COR-L47 (cell line): ENCODE measurements at regions not wholly inside any gene's neighbourhood (a gene's known extent, or its start where the extent isn't known, plus 50 kb on each side); places are given as distances from the start of the nearest gene placed in this dataset.

Source experiments
- DNase-seq: peaks from one replicate; lab custom pipeline; 2025; lab: John Stamatoyannopoulos, UW

DNA sequence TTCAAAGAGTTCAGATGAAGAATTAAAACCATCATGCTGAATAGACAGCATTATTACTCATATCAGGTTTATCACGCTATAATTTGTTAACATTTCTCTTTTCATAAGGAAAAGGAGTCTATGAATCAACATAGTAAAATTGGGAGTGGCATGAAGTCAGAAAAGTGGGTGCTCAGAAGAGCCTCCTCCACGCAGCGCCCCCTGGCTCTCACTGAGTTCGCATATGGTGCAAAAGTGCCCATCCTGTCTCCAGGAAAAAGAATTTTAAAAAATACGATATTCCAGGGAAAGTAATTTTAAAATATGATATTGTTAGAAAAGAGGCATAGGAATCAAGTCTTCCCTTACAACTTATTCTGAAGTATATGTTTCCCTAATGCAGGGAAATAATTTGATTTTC, 176.3 kb upstream of the TCERG1L start:
- no peak for DNase-seq

DNA sequence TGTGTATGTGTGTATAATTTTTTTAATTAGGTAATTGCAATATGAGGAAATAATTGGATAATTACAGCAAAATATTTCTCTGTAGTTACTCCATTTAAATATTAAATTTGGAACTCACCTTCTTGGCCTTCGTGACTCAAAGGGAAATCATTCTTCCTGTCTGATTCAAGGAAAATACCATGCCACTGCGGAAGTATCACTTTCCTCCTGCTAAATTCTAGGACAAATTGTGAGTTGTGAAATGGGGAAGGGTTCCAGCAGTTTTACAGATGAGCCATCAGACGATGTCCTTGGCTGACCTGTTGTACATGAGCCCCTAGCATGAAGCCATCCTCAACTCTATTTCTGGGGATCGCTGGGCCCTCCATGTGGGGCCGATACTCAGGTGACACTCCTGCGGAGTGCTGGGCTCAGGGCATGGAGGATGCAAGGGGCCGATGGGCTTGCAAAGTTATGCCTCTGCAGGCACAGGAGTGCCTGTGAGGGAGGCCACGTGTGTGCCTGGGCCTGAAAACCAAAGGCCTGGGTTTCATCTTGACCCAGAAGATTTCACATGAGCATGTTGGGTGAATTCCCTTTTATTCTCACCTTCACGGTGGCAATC, 179.6 kb upstream of the TCERG1L start:
- no peak for DNase-seq

DNA sequence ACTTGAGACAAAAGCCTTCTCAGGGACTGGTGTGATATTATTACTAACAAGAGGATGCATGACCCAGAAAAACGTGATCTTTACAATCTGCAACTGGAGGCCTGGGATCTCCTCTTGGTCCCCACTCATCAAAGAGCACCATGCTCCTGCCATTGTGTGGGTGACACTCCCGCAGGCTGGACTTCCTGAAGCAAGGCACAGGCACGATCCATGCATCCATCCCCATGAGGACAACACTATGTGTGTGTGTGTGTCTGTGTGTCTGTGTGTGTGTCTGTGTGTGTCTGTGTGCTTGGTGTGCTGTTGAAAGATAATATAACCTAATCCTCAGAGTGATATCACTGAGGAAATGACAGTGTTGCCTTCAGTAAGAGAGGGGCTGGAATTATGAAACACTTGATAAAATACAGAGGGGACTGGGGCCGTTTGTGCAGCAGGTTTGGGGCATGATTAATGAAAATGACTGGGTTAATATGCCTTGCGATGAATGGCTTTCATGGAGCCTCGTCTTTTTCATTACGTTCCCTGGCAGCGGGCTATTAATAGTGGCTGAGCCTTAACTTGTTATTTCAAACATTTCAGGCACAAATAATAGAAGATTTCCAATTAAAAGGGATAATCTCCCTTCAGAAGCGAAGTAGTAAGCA, 180.8 kb upstream of the TCERG1L start:
- no peak for DNase-seq

DNA sequence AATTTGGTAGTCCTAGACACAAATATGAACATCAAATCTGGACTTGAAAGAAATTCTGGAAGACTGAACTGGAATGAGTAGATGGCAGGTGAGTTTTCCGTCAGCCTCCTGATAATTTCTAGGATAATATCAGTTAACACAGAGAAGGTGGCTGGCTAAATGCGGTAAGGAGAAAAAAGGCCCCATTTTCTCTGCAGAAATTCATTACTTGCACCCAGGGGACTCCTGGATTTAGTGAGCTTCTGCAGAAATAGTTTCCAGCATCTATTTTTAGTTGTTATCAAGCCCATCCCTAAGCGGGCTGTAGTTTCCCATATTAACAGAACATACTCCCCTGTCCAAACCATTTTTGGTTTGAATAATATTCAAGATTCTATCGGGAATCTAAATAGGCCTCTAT, 181.9 kb upstream of the TCERG1L start:
- DNase-seq, result no peak

DNA sequence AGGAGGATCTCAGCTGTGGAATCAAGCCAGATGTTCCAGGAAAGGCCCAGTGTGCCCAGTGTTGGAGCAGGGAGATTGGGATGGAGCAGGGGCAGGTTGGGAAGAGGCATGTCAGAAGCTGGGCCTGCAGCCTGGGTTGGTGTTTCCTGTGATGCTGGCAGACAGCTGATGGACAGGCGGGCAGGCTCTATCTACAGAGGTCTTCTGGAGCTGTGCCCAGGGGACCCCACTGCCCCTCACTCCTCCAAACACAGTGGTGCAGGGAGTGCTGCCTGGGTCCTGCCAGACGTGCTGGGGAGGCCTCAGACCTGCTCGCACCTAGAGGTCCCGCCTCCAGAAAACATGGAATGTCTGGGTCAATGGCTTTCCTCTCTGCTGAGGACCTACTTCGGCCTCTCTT, 182.9 kb upstream of the TCERG1L start:
- DNase-seq, result no peak

DNA sequence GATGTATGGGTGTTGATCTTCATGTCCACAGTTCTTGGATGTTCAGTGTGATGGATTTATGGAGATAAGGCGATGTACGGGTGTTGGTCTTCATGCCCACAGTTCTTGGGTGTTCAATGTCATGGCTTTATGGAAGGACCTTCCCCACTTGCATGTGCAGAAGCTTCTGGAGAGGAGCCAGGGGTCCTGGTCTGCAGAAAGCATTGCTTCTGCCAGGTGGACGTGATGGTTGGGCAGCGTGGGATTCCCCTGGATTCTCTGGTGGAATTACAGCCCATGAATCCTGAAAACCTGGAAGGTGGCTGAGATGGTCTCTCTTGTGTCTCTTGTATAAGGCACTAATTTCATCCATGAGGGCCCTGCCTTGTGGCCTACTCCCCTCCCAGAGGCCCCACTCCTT, 183.7 kb upstream of the TCERG1L start:
- no peak for DNase-seq

DNA sequence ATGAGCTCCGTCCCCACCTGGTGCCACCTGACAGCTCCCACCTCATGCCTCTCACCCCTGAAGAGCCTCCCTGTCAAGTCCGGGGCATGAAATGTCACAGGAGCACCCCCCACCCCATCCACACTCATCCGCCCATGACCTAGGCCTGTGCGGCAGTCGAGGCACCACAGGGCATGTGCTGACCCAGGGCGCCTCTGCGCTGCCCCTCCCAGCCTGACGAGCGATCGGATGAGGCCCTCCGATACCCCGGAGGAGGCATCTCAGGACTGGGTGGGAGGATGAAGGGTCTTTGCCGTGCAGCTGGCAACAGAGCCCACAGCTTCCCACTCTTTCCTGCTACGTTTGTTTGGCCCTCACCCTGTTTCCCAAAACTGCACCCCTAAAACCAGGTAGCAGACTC, 184.4 kb upstream of the TCERG1L start:
- DNase-seq, result no peak

DNA sequence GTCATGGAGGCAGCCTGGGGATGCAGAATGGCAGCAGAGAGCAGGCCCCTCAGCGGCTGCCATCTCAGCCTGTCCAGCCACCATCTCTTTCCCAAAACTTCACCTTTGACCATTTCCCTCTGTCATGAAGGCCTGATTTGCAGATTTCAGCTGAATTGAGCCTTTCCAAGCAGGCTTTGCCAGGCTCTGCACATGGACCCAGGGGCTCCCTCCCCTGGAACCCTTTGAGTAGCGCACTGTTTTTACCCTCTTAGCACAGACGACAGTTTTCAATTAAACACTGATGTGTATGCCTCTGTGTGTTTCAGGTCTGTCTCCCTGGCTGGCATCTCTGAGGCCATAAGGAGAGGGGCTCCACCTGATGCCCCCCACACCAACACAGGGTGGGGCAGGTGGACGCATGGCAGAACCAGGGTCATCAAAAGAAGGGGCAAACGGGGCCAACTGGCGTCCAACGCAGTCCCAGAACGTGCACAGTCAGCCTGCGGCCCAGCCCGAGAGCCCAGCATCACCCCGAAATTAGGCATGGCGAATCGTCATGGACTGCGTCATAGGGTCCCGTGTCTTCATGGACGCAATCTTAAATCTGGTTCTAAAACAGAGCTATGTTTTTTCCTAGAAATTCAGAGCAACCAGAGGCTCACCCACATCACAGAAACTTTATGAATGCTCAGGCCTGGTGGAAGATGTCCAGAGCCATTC, 185.0 kb upstream of the TCERG1L start:
- no peak for DNase-seq

DNA sequence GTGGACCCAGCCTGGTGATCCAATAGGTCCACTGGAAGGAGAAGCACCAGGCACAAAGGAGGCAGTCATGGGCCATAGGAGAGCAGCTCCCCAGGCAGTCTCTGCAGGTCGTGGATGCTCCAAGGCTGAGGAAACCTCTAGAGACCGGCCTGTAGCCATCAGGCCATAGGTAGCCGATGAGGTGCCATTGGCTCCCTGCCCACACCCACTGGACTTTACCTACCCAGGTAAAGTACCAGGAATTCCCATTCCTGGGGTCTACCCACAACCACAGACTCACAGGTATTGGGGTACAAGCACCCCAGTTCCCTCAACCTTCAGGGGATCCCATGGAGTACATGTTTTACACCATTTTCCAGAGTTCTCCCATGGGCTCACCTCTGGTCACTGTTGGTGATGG, 188.0 kb upstream of the TCERG1L start:
- DNase-seq, result no peak

DNA sequence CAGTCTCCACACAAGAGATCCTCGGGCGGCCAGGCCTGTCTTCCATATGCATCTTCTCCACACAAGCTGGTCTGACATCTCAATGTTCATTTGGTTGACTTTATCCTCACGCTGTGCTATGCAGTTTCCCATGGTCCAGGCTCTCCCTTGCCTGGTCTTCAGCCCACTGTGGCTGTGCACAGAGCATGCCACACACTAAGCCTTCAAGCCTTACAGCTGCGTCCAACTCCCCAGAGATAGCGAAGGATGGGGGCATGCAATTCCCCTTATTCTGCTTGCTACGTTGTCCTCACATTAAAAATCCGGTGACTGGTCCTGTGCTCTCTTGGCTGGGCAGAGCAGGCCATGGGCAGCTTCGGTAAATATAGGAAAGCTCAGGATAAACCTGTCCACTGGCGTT, 188.7 kb upstream of the TCERG1L start:
- DNase-seq, result no peak

DNA sequence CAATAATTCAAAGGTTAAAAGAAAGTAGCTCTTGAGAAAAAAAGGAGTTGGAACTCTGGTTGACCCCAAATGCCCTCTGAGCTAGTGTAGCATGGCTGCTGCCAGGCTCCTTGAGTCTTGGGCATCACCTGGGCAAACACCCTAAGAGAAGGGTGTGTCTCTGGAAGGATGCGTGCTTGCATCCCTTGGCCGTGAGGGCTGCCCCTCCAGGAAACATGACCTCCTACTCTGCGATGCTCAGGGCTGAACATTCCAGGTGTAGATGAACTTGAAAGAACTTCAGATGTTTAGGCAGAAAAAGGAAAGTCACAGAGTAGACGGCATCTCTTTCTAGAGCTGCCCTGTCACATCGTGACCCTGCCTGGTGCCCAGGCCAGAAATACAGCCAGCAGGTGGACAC, 189.4 kb upstream of the TCERG1L start:
- DNase-seq, result no peak

DNA sequence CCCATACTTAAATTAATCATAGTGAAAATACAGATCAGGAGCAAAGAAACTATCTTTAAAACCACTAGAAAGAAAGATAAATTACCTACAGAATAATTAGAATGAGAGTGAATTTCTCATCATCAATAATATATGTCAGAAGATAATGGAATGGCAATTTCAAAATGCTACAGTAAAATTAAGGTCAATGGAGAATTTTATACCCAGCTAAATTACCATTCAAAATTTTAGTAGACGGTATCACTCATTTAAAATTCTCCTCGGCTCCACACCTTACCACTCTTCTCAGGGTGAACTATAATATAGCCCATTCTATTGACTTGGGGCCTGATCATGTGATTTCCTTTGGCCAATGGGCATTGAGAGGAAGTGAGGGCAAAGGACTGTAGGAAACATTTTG, 192.5 kb upstream of the TCERG1L start:
- DNase-seq, result no peak

DNA sequence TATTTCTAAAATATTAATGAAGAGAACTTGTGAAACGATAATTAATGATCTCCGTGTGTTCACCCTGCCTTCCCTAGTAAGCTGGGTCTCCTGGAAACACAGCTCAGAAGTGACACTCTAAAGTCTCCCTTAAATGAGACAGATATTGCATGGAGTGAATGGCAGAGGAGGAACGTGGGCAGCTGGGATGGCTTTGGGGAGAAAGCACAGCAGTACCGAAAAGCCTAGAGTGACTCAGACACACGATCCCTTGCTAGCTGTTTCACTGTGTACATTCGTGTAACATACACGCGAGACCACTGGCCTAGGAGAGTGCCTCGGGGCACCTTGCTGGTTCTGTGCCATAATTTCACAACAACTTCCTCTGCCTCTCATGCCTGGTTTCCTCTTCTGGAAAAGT, 199.9 kb upstream of the TCERG1L start:
- DNase-seq, result no peak

DNA sequence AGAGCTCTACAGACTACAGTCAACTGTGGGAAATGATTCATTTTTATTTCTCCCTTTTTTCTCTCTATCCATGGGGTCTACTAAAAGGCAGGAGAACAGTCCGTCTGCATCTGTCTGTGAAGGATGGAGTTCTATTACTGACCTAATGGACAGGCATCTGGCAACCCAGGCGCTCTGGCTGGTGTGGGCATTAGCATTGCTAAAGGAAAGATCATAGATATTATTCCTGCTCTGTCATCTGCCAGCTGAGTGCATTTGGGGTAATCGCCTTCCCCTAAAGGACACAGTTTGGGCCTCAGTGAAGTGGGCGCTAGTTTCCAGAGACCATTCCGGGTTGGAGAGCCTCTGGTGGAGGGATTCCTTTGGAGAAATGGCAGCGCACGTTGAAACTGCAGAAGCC, 201.3 kb upstream of the TCERG1L start:
- DNase-seq, result no peak

DNA sequence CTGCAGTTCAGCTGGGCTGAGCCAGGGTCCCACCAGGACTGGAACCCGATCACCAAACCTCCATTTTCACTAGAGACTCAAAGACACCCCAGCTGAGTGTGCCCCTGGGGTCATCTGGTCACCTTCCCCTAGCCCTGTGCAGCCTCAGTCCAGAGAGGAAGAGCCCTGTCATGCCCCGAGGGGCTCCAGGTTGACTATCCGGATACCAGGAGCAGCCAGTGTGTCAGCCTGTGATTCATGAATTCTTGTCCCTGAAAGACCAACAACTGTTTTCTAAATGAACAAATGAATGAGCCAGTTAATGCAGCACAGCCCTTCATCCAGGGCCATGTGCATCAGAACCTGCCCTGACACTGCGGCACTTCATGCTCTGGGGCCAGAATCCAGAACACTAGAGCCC, 201.9 kb upstream of the TCERG1L start:
- no peak for DNase-seq

DNA sequence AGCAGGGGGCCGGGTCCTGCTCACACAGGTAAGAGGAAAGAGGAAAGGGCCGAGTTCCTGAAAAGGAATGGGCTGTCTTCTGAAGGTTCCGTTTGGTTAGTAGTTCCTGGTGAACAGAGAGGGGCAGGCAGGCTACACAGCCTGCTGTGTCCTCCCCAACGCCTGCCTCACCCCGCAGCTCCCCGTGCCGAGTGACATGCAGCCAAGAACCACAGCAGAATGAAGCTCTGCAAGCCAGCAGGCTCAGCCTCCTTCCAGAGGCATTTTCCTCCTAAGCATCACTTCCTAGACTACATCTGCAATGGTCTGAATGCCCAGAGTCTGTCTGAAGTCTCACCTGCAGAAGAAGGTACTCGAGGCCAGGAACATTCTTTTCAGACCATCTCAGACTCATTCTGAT, 202.4 kb upstream of the TCERG1L start:
- DNase-seq, result no peak

DNA sequence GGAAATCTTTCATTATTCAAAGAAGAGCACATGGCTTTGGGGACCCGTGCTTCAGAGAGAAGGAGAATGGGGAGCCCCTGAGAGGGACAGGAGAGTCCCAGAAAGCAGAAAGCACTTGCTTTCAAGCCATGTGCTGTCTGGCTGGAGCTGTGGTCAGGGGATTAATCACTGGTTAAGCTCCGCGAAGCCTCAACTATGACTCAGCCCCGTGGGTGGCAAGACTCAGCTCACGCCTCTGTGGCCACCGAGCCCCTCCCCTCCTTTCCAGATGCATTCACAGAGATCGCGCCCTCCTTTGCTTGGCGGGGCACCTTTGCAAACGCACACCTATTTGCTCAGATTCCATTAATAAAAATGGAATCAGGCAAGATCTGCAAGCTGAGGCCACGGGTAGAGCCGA, 202.9 kb upstream of the TCERG1L start:
- no peak for DNase-seq

DNA sequence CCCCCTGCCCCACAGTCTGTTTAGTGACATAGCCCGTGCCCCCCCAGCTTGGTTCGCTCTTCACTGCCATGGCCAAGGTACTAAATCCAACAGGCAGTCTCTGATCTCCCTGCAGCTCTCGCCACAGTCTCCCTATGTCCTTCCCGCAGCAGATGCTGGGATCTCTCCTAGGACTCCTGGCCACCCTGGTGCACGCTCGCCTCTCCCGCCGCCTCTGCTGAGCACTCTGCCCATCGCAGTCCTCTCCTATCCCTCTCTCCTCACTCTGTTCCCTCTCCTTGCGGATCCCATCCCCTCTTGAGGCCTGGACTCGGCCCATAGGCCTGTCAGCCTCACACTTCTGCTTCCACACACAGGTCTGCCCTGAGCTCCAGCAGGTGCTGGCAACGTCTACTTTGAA, 204.8 kb upstream of the TCERG1L start:
- DNase-seq, result no peak

DNA sequence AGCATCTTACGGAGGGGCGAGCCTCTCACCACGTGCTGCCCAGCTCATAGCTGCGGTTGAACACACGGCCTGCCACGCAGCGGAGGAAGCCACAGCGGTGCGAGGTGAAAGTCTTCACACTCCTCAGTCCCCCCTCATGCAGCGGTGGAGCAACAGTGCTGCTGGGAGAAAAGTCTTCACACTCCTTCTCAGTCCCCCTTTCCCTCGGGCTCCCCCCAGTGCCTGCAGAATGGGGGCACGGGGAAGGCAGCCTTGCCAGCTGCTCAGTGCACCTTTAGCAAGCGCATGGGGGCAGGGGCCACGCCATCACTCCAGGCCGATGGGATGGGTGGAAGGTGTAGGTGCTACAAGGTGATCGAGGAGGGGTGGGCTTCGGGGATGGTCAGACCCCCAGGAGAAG, 206.3 kb upstream of the TCERG1L start:
- no peak for DNase-seq

DNA sequence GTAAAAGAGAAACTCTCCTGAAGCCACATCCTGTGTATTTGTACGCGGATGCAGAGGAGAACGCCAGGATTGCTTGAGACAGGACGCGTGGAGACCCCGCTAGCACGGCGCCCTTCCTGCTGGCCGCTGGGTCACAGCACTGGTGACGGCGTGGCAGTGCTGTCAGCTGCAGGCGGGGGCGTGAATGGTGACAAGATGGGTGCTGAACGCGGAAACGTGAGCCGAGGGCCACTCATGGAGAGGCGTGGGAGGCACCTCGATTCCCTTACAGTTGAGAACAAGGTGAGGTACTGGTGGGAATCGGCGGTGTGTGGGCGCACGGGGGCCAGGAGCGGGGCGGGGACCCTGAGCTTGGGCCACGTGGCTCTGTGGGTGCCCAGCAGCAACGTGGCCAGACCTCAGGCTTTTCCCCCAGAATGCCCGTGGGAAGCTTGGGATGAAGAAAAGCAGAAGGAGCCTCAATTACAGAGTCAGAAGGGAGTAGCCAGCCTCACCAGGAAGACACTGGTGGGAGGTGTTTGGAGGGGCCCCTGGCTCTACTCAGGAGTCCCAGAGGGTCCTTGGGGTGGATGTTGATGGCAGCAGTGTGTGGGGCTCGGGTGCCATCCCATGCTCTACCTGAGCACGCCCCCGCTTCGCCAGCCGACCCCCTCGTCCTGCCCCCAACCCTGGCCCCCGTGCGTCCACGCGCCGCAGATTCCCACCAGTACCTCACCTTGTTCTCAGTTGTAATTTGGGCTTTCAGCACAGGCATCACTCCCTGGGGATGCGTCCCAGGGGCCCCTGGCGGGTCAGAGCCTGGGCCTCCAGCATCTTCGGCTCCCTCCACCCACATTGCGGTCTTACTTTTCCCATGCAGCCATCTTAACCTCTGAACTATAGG, 208.4 kb upstream of the TCERG1L start:
- DNase-seq, result no peak

DNA sequence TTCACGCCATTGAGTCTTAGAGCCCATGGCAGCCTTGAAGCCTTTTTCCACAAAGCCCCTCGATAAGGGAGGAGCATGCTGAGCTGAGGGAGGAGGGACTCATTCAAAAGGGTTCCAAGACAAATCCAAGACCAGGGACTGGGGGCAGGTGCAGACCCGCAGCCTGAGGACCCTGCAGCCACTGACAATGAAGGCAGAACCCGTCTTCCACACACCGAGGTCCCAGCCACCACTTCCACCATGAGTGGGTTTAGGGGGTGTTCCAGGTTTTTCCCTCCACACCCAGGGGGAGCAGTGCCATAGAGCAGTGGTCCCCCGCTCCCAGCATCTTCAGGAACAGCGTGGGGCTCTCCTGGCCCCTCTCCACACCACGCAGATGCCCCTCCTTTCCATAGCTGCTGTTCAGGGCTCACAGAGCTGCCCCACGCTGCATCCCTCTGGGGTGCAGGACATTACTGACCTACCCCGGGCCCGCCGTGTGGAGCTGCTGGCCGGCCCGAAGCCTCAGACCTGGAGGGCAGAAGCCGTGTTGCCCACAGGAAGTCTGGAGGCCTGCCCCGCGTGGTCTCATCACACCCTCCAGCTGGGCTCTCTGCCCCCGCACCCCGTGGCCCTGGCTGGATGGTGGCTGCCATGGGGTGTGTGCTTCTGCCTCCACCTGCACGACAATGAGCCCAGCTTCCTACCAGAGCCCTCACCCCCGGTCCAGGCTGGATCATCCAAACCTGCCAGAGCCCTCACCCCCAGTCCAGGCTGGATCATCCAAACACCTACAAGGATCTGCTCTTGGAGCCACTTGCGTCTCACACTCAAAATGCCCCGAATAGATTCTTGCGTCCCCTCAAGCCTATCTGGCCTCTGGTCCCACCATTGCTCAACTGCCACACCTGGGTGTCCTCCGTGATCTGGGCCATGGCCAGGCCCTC, 220.0 kb upstream of the TCERG1L start:
- DNase-seq, result no peak

DNA sequence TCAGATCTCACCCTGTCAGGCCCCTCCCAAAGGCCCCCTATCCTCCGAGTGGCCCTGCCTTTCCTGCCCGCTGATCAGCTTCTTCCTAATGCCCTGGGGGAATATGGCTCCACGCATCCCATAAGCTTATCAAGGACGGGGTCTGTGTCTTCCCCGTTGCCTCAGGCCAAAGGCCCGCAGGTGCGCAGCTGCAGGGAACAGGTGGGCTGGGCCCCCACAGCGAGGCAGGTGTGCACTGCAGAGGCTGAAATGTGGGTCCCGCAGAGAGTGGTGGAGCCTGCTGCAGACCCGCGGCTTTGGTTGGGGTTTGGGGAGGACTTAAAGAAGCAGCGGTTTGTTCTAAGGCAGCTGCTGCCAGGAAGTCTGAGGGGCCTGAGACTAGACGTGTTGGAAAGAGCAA, 220.8 kb upstream of the TCERG1L start:
- DNase-seq, result no peak
